Heart left ventricle (tissue), 13 donors: ENCODE measurements at regions not wholly inside any gene's neighbourhood (a gene's known extent, or its start where the extent isn't known, plus 50 kb on each side); places are given as distances from the start of the nearest gene placed in this dataset.

Experiments used
- POLR2A ChIP-seq, 2 donors: fragments of 450-650 bp; IDR thresholded peaks; one replicate each; pipeline ENCODE4 v1.6.1; 2017; ENCODE audit warnings: antibody characterized with exemption in 2 of 2, mild to moderate bottlenecking in 2 of 2, moderate library complexity in 2 of 2
- TF ChIP-seq, protein P1 (sequence below), 12 donors: fragments of 200-600 bp; sonication (generic) in 4 of 12; IDR thresholded peaks; one replicate each; pipeline versions ENCODE4 v1.5.0 to v1.8.0; 2018 to 2022; ENCODE audit warnings: antibody characterized with exemption in 12 of 12, mild to moderate bottlenecking in 5 of 12
- donor health status: ischemic (EF 13 %, LVEDD 7.1; RV severe dilation, severe dysfunction).
- donor health status: DM: no; HTN: yes; CAD: no.
- donor health status: DM: no; HTN: no; CAD: no.
- donor health status: ischemic (EF 25% LVEDD 6.9; RV normal size, moderate dysfunction).
- donor health status: ischemic (EF 25% LVEDD 5.7; RV mildly dilated, moderate dysfunction).
- donor health status: ischemic (EF 35%, LVEDD 5.7; RV mildly dilated, moderate dysfunction).
- donor health status: nonischemic (EF 11% LVEDD 7.7; RV severe dilation, severe dysfunction).
- donor health status: DM: yes; HTN: yes; CAD: no.
- donor health status: PGD.
- donor health status: ischemic (EF 29% LVEDD 5.4; RV normal size, mild dysfunction).
- donor health status: nonischemic (EF 23%, LVEDD 6.1; RV moderate dilation, normal function).

DNA sequence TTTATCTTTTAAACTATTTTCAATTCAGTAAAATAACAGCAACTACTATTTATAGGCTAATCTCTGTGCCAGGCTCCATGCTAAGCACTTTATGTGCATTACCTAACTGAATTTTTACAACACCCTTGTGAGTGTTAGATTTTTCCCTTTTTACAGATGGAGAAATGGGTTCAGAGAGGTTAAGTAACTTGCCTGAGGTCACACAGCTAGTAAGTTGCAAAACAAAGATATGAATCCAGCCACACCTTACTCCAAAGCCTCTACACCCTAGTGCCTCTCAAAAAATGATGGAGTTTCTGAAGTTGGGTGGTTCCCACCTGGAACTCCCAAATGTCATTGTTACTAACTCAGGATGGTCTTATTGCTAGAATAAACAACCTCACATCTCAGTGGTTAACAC lies 60.8 kb downstream of the RHOB start:
- no peak for TF ChIP-seq POLR2A (IDR thresholded peaks at IDR 0.05)
- TF ChIP-seq, protein P1, sequence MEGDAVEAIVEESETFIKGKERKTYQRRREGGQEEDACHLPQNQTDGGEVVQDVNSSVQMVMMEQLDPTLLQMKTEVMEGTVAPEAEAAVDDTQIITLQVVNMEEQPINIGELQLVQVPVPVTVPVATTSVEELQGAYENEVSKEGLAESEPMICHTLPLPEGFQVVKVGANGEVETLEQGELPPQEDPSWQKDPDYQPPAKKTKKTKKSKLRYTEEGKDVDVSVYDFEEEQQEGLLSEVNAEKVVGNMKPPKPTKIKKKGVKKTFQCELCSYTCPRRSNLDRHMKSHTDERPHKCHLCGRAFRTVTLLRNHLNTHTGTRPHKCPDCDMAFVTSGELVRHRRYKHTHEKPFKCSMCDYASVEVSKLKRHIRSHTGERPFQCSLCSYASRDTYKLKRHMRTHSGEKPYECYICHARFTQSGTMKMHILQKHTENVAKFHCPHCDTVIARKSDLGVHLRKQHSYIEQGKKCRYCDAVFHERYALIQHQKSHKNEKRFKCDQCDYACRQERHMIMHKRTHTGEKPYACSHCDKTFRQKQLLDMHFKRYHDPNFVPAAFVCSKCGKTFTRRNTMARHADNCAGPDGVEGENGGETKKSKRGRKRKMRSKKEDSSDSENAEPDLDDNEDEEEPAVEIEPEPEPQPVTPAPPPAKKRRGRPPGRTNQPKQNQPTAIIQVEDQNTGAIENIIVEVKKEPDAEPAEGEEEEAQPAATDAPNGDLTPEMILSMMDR (IDR thresholded peaks at IDR 0.05): no peak
